HG02763 (cell line): ENCODE measurements at regions not wholly inside any gene's neighbourhood (a gene's known extent, or its start where the extent isn't known, plus 50 kb on each side); places are given as distances from the start of the nearest gene placed in this dataset.
"Not testable (repeated sequence)": the region's sequence is repeated elsewhere in the genome, so short reads cannot be mapped to it uniquely, and the experiment has no call there.

ENCODE experiments used
- ATAC-seq: cut with Tn5 transposase; IDR thresholded peaks from one replicate; pipeline ENCODE4 v1.9.1; 2021; ENCODE audit warnings: mild to moderate bottlenecking, moderate library complexity; ENCODE audit not compliant: unreplicated experiment

DNA sequence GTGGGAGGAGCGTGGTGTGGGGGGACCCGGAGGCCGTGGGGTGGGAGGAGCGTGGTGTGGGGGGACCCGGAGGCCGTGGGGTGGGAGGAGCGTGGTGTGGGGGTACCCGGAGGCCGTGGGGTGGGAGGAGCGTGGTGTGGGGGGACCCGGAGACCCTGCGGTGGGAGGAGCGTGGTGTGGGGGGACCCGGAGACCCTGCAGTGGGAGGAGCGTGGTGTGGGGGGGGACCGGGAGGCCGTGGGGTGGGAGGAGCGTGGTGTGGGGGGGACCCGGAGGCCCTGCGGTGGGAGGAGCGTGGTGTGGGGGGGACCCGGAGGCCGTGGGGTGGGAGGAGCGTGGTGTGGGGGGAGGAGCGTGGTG, 203.5 kb downstream of the DLL1 start:
- not testable (repeated sequence) for ATAC-seq

DNA sequence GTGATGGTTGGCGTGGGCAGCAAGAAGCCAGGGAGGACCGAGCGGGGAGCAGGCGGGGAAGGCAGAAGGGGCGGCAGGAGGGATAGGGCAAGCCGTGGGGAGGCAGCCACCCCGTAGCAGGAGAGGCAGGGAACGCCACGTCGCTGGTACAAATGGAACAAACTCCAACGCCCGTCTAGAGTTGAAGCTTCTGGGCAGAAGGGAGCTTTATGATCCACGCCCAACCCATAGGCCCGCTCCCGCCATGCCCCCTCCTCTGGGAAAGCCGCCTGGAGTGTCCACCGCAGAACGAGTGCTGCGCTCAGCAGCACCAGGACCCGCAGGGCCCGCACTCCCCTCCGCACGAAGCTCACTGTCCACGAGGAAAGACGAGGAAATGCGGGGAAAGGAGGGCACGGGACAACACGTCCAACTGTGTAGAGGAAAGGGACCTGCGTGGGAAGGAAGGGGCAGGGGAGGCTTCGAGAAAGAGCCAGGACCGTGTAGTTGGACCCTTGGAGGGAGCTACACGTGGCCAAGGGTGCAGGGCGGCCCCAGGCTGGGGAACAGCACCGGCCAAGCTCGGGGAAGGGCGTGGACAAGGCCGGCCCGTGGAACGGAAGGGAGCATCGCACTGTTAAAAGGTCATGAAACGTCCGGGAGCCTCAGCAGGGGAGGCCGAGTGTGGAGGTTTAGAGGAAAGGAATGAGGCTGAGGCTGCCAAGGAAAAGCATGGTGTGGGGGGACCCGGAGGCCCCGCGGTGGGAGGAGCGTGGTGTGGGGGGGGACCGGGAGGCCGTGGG, 204.0 kb downstream of the DLL1 start:
- no peak for ATAC-seq

DNA sequence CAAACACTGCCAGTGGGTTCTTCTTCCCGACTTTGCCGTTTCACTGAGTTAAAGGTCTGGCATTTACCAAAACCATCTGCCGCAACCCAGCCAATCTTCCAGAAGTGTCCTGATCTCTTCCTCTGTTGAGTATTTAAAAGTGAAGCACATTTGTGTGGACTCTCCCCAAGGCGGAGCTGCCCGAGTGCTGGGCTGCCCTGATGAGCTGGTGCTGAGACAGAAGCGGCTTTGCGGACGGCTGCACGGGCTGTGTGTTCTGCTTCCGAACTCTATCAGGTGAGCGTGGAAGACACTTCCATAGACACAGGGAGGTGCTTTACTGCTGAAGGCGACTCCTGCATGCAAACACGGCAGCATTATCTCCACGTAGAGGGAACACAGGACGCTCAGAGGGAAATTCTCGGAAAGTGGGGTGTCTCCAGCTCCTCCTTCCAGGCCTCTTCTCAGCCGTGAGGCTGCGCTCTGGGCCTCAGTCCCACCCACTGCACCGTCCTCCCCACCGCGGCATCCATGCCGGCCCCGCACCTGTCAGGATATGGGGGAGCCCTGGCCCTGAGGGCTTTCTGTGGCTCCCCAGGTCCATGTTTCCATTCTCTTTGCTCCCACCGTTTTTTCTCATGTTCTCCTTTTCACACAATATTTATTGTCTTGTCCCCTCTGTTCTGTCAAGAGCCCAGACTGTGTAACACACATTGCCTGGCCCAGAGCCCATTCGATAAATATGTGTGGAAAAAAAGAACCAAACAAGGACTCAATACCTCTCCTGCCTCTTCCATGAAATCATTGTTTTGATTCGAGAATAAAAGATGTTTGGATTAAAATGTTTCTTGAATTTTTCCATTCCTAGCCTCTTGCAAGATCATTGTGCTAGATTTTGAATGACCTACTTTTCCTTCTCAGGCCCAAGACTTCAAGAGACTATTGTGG, 205.1 kb downstream of the DLL1 start:
- ATAC-seq = no peak

DNA sequence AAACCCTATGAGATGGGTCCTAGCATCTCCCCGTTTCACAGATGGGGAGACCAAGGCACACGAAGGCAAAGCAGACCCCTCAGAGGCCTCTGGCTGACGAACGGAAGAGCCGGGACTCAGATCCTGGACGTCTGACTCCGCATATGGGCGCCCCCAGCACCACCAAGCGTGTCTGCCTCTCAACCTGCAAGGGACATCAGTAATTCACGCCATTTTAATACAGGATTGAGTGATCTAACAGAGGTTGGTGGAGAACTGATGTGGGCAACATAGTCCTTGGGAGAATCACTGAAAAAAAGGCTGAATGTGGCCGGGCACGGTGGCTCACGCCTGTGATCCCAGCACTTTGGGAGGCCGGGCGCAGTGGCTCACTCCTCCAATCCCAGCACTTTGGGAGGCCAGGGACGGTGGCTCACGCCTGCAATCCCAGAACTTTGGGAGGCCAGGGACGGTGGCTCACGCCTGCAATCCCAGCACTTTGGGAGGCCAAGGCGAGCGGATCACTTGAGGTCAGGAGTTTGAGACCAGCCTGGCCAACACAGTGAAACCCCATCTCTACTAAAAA, 206.6 kb downstream of the DLL1 start:
- no peak for ATAC-seq

DNA sequence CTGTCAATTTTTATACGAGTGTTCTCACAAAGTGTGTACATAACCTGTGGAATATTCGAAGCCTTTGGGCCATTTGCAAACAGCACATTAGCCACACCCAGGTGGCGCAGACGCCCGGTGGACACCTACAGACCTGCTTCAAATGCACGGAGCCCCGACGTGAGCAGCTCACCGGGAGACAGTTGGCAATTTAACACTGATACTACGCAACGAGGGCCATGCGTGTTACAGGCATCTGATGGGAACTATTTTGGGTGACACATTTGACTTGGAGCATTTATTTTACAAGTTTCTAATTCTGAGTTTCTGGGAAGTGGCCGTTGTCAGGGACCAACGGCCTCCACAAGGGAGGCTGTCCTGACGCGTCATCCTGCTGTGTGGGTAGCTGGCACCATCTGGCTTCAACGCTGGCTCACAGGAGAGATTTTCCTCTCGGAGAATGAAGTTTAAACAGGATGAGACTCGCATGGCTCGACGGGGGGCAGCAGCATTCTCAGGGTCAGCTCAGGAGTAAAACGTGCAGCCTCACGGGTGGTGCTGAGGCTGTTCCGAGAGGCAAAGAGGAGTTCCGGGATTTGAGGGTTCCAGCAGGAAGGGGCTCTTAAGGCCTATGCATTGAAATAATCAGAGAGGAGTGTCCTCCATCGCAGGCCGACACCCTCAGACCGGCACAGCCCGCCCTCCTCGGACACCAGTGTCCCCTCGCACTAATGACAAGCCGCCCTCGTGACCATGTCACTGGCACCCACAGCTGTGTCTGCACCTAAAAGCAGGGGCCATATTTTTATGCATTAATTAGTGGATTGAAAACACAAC, 207.4 kb downstream of the DLL1 start:
- no peak for ATAC-seq

DNA sequence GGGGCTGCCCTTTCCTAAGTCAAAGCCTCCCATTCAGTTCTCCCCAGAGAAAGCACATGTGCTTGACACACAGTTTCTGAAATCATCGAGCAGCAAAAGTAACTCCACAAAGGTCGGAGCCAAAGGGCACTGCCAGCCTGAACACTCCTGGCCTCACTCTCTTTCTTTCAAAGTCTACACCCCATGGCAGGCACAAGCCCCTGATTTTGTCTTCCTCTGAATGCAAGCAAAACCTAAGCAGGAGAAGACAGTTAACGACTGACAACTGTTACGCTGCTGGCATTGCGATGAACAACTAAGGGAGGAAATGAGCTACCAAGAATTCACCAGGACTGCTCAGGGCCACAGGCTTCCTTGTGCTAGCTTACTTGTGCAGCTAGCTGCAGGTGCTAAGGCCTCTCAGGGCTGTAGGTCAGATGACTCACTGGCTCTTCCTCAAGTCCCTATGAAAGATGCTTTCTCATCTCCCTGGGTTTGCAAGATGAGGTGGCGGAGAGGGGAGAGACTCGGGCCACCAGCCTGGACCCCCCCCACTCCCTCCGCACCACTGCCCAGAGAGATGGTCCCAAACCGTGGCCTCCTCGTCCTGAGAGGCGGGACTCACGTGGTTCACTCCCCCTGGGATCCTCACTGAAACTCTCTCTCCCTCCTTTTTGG, 208.2 kb downstream of the DLL1 start:
- no peak for ATAC-seq

DNA sequence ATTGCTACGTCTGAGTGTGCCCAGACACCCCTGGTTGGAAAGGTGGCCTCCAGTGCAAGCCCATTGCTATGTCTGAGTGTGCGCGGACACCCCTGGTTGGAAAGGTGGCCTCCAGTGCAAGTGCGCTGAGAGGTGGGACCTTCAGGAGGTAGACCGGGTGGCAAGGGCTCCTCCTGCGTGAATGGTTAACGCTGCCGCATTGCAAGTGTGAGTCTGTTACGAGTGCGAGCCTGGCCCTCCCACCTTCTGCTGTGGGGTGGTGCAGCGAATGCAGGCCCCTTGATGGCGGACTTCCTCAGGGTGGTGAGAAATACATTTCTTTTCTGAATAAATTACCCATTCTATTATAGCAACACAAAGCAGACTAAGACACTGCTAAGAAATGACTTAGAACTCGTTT, 208.8 kb downstream of the DLL1 start:
- ATAC-seq = no peak

DNA sequence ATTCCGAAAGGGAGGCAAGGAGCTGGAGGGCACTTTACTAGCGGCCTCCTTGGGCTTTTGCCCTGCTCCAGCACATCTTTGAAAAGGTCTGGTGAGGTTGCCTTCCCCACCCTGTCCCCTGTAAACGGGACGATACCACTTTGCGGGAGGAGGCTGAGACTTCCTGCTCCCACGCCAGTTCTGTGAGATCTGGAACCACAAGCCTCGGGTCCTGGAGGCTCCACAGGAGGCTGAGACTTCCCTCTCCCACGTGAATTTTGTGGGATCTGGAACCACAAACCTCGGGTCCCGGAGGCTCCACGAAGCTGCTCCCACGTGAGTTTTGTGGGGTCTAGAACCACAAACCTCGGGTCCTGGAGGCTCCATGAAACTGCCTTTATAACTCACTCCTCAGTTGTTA, 209.3 kb downstream of the DLL1 start:
- no peak for ATAC-seq

DNA sequence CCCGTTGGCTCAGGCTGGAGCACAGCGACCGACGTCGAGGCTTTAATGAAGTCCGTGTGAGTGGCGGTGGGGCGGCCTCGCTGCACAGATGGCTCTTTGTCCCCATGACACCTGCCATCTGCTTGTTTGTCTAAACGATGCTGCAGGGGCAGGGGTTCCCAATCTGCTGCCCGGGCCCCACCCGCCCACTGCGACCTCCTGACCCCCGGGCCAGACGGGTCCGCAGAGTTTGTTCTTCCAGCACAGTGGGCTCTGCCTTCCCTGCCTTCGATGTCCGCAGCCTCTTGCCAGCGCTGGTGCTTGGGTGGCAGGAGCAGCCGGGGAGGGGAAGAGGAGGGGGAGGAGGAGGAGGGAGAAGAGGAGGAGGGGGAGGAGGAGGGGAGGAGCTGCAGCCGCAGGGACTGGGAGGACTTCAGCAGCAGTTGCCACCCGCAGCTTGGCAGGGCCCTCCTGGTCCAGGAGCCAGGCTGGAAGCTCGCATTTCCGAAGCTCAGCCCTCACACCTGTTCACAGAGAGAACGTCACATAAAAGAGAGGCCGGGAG, 210.0 kb downstream of the DLL1 start:
- ATAC-seq = no peak

DNA sequence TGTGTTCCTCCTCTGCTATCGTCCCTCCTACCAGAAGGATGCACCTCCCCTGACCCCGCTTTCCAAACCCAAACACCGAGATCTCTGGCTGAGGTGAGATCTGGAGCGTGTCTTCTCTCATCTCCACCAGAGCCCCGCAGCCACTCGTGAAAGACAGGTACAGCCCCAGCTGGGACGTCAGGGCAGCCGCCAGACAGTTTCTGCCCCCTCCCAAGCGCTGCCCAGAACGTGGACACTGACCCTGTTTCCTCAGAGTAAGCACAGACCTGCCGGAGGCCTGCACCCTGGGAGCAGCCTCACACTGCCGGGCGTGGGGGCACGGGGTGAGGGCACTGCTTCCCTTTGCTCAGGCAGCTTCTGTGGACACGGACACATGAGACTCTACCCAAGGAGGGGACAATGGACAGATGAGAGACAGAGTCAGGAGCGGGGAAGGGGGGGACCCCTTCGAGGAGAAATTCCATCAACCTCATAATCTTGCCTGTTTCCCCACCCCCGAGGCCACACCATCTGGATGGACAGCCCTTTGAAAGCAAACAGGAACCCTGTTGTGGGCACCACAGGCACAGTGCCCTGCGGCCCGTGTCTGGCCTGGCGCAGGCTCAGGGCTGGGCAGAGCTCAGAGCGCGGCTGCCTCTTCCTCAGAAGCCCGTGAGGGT, 210.6 kb downstream of the DLL1 start:
- no peak for ATAC-seq

DNA sequence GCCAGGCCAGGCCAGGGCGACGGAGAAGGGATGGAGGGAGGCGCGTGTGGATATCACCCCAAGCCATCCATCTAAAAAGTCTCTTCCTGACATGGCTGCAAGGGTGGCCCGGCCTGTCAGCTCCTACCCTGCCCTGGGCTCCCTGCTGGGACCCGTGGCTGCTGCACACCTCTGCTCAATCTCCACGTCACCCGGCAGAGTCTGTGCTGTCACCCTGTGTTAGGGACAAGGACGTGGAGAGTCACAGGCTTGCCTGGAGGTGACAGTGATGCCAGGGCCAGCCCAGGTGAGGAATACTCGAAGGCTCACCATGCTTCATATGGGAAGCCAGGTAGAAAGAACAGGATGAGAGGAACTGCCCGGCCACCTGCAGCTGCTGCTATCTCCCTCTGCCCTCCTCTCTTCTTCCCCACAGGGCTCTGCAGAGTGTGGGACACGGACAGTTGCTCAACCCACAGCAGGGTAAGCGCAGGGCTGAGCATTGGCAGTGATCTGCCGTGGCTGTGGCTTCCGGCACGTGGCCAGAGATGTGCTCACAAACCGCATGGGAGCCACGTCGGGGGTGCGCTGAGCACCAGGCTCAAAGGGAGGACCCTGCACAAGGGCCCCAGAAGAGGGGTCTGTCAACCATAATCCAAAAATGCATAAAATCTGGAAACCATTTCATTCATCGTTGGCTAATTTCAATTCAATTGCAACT, 214.3 kb downstream of the DLL1 start:
- ATAC-seq = no peak

DNA sequence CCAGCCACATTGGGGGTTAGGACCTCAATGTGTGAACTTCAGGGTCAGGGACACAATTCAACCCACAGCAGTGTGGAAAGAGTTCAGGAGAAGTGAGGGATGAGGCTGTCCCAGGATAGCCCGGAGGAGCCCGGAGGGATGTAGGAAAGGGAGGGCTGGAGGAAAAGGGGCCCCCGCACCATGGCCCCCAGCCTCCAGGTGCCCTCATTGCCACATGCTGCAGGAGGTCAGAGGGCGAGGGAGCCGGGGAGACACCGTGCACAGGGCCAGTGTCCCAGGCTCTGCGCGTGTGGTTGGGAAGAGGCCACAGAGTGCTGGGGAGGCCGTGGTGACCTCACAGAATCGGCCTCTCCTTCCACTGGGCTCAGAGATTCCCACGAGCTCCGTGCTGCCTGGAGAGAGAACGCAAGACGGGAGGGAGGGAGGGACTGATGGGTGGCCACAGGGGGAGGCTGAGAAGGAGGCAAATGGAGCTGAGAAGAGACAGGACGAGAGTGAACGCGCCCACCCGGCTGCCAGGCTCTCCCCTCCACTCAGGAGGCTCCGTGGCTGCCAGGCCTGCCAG, 215.1 kb downstream of the DLL1 start:
- no peak for ATAC-seq

DNA sequence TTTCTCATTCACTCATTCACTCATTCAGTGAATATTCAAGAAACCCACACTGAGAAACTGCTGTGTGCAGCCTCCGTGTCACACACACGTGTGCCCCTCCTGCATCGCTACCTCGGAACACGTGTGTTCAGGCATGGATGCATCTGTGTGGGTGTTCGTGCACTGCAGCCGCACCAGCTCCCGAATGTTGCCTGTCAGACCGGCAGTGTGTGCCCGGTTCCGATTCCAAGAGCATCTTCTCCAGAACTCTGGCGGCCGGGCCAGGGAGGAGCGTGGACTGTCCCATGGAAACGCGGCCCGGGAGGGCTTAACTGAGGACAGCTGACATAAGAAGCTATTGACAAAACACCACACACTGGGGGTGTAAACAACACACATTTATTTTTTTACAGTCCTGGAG, 216.0 kb downstream of the DLL1 start:
- no peak for ATAC-seq

DNA sequence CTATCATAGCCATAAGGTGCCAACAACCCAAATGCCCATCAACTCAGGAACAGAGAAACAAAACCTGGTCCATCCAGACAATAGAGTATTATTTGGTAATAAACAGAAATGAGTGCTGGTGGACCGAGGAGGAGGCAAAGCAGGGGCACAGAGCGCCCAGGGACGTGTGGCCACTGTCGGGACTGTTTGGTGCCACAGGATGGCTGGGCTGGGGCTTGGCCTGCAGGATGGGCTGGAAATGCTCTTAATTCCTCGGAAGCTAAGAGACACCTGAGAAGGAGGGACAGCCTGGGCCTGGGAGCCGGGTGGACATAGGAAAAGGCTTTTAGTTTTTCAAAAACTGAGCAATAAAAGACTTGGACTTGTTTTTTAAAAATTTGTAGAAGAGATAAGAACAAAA, 216.4 kb downstream of the DLL1 start:
- ATAC-seq = no peak

DNA sequence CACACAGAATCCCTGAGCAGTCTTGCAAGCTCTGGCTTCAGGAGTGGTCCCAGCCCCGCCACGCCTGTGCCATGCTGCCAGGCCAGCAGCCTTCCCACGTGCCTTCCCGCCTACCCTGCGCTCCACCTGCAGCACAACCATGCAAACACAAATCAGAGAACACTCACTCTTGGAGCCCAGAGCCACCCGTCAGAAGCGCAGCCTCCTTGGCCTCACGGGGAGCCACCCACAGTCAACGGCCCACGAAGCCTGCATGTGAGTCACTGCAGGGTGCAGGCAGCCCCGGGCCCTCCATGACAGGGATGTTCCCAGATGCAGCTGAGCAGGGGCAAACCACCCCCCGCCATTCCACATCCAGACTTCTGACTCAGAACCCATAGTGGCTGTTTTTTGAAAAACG, 217.0 kb downstream of the DLL1 start:
- ATAC-seq = no peak

DNA sequence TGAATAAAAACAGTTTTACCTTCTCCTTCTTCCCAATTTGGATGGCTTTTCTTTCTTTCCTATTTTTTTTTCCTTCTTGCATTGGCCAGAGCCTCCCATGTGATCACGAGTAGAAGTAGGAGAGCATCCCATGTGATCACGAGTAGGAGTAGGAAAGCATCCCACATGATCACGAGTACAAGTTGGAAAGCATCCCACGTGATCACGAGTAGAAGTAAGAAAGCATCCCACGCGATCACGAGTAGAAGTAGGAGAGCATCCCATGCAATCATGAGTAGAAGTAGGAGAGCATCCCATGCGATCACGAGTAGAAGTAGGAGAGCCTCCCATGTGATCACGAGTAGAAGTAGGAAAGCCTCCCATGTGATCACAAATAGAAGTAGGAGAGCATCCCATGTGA, 218.6 kb downstream of the DLL1 start:
- no peak for ATAC-seq

DNA sequence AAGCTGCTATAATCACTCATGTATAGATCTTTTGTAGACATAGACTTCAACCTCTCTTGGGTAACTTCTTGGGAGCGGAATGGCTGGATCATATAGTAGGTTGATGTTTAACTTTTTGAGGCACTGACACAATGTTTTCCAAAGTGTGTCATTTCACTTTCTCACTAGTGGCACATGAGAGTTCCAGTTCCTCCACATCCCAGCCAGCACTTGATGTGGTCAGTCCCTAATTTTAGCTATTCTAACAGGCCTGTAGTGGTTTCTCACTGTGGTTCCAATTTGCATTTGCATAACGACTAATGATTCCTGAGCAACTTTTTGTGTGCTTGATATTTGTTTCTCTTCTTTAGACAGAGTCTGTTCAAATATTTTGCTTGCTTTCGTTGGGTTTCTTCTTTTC, 221.3 kb downstream of the DLL1 start:
- no peak for ATAC-seq

DNA sequence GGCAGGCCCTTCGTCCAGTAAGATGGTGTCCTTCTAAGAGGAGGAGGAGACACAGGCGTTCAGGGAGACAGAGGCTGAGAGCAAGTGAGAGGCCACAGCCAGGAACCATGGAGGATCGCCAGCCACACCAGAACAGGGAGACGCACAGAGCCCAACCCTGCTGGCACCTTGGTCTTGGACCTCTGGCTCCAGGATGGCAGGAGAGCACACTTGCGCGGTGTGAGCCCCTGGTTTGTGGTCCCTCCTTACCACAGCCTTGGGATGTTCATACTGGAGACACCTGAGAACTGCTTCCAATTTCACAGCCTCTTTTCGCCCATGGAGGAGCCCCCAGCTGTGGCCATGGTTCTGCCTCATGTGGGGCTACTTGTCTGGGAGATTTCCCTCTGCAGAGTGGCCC, 222.4 kb downstream of the DLL1 start:
- ATAC-seq = no peak

DNA sequence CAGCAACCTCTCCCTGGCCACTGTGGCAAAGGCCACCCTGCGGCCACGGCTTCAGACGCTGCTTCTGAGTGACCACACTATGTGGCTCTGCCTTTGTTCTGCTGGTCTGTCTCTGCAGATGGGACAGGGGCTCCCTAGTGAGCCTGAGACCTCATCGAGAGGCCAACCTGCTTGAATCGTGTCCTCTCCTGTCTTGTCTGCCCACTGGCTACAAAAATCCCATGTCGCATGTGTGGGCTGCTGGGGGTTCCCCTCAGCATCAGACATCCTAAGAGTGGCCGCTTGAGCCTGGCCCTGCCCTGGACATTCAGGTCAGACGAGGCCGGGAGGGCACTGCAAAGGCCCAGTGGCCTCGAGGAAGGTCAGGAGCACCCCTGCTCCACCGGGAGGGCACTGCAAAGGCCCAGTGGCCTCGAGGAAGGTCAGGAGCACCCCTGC, 222.9 kb downstream of the DLL1 start:
- ATAC-seq = no peak
